SK-N-SH (cell line): ENCODE measurements at regions not wholly inside any gene's neighbourhood (a gene's known extent, or its start where the extent isn't known, plus 50 kb on each side); places are given as distances from the start of the nearest gene placed in this dataset.
"Not testable (repeated sequence)": the region's sequence is repeated elsewhere in the genome, so short reads cannot be mapped to it uniquely, and the experiment has no call there.

ENCODE experiments used
- CTCF ChIA-PET: fragments of 300-600, 350-600 bp; formaldehyde crosslinking; extraction: SDS; loops from one replicate; lab custom pipeline; 2021; lab: Yijun Ruan, JAX
- POLR2A ChIA-PET: fragments of 350-600 bp; sonication (Branson Sonifier 250); formaldehyde crosslinking; extraction: SDS; loops from one replicate; lab custom pipeline; 2020; ENCODE audit warnings: antibody characterized with exemption, inconsistent platforms; lab: Yijun Ruan, JAX
- DNase-seq: peaks from one replicate; pipeline ENCODE4 v3.0.0; 2012
- H2AFZ ChIP-seq: fragments of 200-600 bp; sonication (generic); 2 replicates; pipeline ENCODE4 v1.8.1; 2016; ENCODE audit warnings: antibody characterized with exemption, mild to moderate bottlenecking, low read depth
- H3F3A ChIP-seq: fragments of 200-600 bp; sonication (generic); replicated peaks from 2 replicates; pipeline ENCODE3; 2016; ENCODE audit warnings: antibody characterized with exemption, mild to moderate bottlenecking; ENCODE audit not compliant: insufficient read depth
- H3K27ac ChIP-seq, 2 experiments: fragments of 200-500 bp in 1 of 2; fragments of 200-600 bp in 1 of 2; sonication (Bioruptor generic) in 1 of 2; sonication (generic), shearing (Covaris generic) in 1 of 2; 2 replicates each; pipeline versions ENCODE4 v1.5.1 to v1.6.1; 2014 to 2016; ENCODE audit warnings: low read depth in 2 of 2, inconsistent platforms in 1 of 2, low read length in 1 of 2, mild to moderate bottlenecking in 1 of 2, mixed read lengths in 1 of 2
- H3K27me3 ChIP-seq: fragments of 200-600 bp; sonication (generic), shearing (Covaris generic); 2 replicates; pipeline ENCODE4 v1.6.1; 2016; ENCODE audit warnings: mixed run types; ENCODE audit not compliant: insufficient read depth
- H3K36me3 ChIP-seq, 2 experiments: fragments of 200-500 bp in 1 of 2; fragments of 200-600 bp in 1 of 2; sonication (Bioruptor generic) in 1 of 2; sonication (generic) in 1 of 2; replicated peaks in 1 of 2; 2 replicates each; pipeline versions ENCODE3 to v1.5.1; 2014 to 2016; ENCODE audit warnings: low read length in 1 of 2, mild to moderate bottlenecking in 1 of 2; ENCODE audit not compliant: insufficient read depth in 2 of 2, control insufficient read depth in 1 of 2
- H3K4me1 ChIP-seq, 2 experiments: fragments of 200-500 bp in 1 of 2; fragments of 200-600 bp in 1 of 2; sonication (Bioruptor generic) in 1 of 2; sonication (generic), shearing (Covaris generic) in 1 of 2; 2 replicates each; pipeline versions ENCODE4 v1.5.1 to v1.6.1; 2014 to 2016; ENCODE audit warnings: low read depth in 1 of 2, low read length in 1 of 2, mixed run types in 1 of 2; ENCODE audit not compliant: insufficient read depth in 2 of 2, control insufficient read depth in 1 of 2
- H3K4me2 ChIP-seq: fragments of 200-600 bp; sonication (generic), shearing (Covaris generic); 2 replicates; pipeline ENCODE4 v1.6.1; 2017; ENCODE audit warnings: mixed run types
- H3K4me3 ChIP-seq, 2 experiments: fragments of 200-500 bp in 1 of 2; fragments of 200-600 bp in 1 of 2; sonication (Bioruptor generic) in 1 of 2; sonication (generic), shearing (Covaris generic) in 1 of 2; 2 replicates each; pipeline versions ENCODE4 v1.5.1 to v1.8.1; 2014 to 2016; ENCODE audit warnings: low read depth in 2 of 2, inconsistent platforms in 1 of 2, low read length in 1 of 2, mild to moderate bottlenecking in 1 of 2, mixed read lengths in 1 of 2, moderate library complexity in 1 of 2
- H3K79me2 ChIP-seq: fragments of 200-600 bp; sonication (generic); 2 replicates; pipeline ENCODE4 v1.8.1; 2017; ENCODE audit warnings: mild to moderate bottlenecking; ENCODE audit not compliant: insufficient read depth
- H3K9ac ChIP-seq: fragments of 200-600 bp; sonication (generic); 2 replicates; pipeline ENCODE4 v1.6.1; 2017; ENCODE audit warnings: mixed run types
- H3K9me2 ChIP-seq: fragments of 200-600 bp; sonication (generic); 2 replicates; pipeline ENCODE4 v1.6.1; 2017; ENCODE audit warnings: mixed run types
- H3K9me3 ChIP-seq: fragments of 200-600 bp; sonication (generic); 2 replicates; pipeline ENCODE4 v1.6.1; 2017; ENCODE audit warnings: mixed run types, mild to moderate bottlenecking, moderate library complexity
- H4K20me1 ChIP-seq: fragments of 200-600 bp; sonication (generic); 2 replicates; pipeline ENCODE4 v1.6.1; 2017; ENCODE audit warnings: mild to moderate bottlenecking, mixed run types; ENCODE audit not compliant: insufficient read depth
- ELF1 ChIP-seq: IDR thresholded peaks from 2 replicates; pipeline ENCODE4 v1.4.0; 2012
- EP300 ChIP-seq, 2 experiments: IDR thresholded peaks; 2 replicates each; pipeline versions ENCODE4 v1.4.0 to v1.6.1; 2012; ENCODE audit warnings: borderline replicate concordance in 1 of 2, low read depth in 1 of 2, low read length in 1 of 2
- GATA2 ChIP-seq: sonication (generic); formaldehyde crosslinking; IDR thresholded peaks from 2 replicates; pipeline ENCODE4 v1.5.0; 2020; ENCODE audit warnings: mild to moderate bottlenecking, missing genetic modification reagents
- JUND ChIP-seq: IDR thresholded peaks from 2 replicates; pipeline ENCODE4 v1.4.0; 2012
- MEF2A ChIP-seq: IDR thresholded peaks from 2 replicates; pipeline ENCODE4 v1.4.0; 2012; ENCODE audit warnings: low read depth, borderline replicate concordance
- RFX5 ChIP-seq: IDR thresholded peaks from 2 replicates; pipeline ENCODE4 v1.6.1; 2012; ENCODE audit warnings: mild to moderate bottlenecking, improper control_type of control experiment, low read length
- RXRA ChIP-seq: IDR thresholded peaks from 2 replicates; pipeline ENCODE4 v1.4.0; 2012; ENCODE audit warnings: low read depth, mild to moderate bottlenecking, borderline replicate concordance
- SIN3A ChIP-seq: IDR thresholded peaks from 2 replicates; pipeline ENCODE4 v1.6.1; 2012; ENCODE audit warnings: low read depth, mild to moderate bottlenecking, low read length, moderate library complexity, borderline replicate concordance
- TCF12 ChIP-seq: IDR thresholded peaks from 2 replicates; pipeline ENCODE4 v1.4.0; 2012
- TEAD4 ChIP-seq: IDR thresholded peaks from 2 replicates; pipeline ENCODE4 v1.4.0; 2012; ENCODE audit warnings: mild to moderate bottlenecking, borderline replicate concordance; ENCODE audit not compliant: insufficient read depth
- ZBTB33 ChIP-seq: IDR thresholded peaks from 2 replicates; pipeline ENCODE4 v1.4.0; 2012; ENCODE audit warnings: low read depth, borderline replicate concordance
- WGBS: methylation state at CpG from one replicate; pipeline ENCODE4 v1.1.6; 2017; ENCODE audit warnings: low lambda C conversion rate; 5-methylcytosine and 5-hydroxymethylcytosine counted together
- TF ChIP-seq, protein P1 (sequence below): fragments of 150-350 bp; IDR thresholded peaks from 2 replicates; pipeline ENCODE4 v1.6.1; 2017; ENCODE audit warnings: antibody characterized with exemption, low read length, low read depth, borderline replicate concordance
- TF ChIP-seq, protein P2 (sequence below): IDR thresholded peaks from 2 replicates; pipeline ENCODE4 v1.6.1; 2012; ENCODE audit warnings: mild to moderate bottlenecking, low read depth, low read length, moderate library complexity
- TF ChIP-seq, protein P3 (sequence below): fragments of 200-600 bp; sonication (generic); IDR thresholded peaks from 2 replicates; pipeline ENCODE4 v1.6.1; 2017; ENCODE audit warnings: antibody characterized with exemption, mild to moderate bottlenecking, moderate library complexity

- Histone ChIP-seq H3K9me3 (no peaks in the 10 kb centered on the region), H3K4me3 (no peak overlapping the region), H3F3A (no peaks in the 10 kb centered on the region), H3K9me2 (no peaks in the 10 kb centered on the region), H3K27ac (no peak overlapping the region), H3K79me2 (no peaks in the 10 kb centered on the region), H3K27me3 (no peaks in the 10 kb centered on the region; the same call in 1 of the 2 replicates), H4K20me1 (no peaks in the 10 kb centered on the region), H2AFZ (no peak overlapping the region), H3K36me3 (no peaks in the 10 kb centered on the region), H3K9ac (no peak overlapping the region), H3K4me1 (no peaks in the 10 kb centered on the region), H3K4me2 (no peak overlapping the region)
- WGBS: 15% methylated on average over 6 of the region's 6 CpGs
- CTCF ChIA-PET: no interaction called here
- POLR2A ChIA-PET: no interaction called here
- no peak for TF ChIP-seq EP300 (IDR thresholded peaks at IDR 0.05; ENCODE audit: borderline replicate concordance in 1 of 2, low read depth in 1 of 2, low read length in 1 of 2)
- TF ChIP-seq, protein P1, sequence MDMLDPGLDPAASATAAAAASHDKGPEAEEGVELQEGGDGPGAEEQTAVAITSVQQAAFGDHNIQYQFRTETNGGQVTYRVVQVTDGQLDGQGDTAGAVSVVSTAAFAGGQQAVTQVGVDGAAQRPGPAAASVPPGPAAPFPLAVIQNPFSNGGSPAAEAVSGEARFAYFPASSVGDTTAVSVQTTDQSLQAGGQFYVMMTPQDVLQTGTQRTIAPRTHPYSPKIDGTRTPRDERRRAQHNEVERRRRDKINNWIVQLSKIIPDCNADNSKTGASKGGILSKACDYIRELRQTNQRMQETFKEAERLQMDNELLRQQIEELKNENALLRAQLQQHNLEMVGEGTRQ: no peak
- TF ChIP-seq, protein P2, sequence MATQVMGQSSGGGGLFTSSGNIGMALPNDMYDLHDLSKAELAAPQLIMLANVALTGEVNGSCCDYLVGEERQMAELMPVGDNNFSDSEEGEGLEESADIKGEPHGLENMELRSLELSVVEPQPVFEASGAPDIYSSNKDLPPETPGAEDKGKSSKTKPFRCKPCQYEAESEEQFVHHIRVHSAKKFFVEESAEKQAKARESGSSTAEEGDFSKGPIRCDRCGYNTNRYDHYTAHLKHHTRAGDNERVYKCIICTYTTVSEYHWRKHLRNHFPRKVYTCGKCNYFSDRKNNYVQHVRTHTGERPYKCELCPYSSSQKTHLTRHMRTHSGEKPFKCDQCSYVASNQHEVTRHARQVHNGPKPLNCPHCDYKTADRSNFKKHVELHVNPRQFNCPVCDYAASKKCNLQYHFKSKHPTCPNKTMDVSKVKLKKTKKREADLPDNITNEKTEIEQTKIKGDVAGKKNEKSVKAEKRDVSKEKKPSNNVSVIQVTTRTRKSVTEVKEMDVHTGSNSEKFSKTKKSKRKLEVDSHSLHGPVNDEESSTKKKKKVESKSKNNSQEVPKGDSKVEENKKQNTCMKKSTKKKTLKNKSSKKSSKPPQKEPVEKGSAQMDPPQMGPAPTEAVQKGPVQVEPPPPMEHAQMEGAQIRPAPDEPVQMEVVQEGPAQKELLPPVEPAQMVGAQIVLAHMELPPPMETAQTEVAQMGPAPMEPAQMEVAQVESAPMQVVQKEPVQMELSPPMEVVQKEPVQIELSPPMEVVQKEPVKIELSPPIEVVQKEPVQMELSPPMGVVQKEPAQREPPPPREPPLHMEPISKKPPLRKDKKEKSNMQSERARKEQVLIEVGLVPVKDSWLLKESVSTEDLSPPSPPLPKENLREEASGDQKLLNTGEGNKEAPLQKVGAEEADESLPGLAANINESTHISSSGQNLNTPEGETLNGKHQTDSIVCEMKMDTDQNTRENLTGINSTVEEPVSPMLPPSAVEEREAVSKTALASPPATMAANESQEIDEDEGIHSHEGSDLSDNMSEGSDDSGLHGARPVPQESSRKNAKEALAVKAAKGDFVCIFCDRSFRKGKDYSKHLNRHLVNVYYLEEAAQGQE: no peak
- no peak for TF ChIP-seq RFX5
- no peak for TF ChIP-seq MEF2A
- TF ChIP-seq TCF12: no peak
- no peak for TF ChIP-seq ELF1
- TF ChIP-seq GATA2 (CRISPR knock-in tag): no peak
- no peak for DNase-seq
These were observed 639.4 kb downstream of the SLC16A7 start for GRCh38 chr12:60235261-60235660.

DNA sequence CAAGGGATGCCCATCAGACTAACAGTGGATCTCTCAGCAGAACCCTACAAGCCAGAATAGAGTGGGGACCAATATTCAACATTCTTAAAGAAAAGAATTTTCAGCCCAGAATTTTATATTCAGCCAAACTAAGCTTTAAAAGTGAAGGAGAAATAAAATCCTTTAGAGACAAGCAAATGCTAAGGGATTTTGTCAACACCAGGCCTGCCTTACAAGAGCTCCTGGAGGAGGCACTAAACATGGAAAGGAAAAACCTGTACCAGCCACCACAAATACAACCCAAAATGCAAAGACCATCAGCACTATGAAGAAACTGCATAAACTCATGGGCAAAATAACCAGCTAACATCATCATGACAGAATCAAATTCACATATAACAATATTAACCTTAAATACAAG is 640.6 kb downstream of the SLC16A7 start:
- H3K4me3 ChIP-seq, H3K4me2 ChIP-seq, H3K27ac ChIP-seq, H3K27me3 ChIP-seq, H4K20me1 ChIP-seq, H3K36me3 ChIP-seq, H3K9me3 ChIP-seq, H3K79me2 ChIP-seq, CTCF ChIA-PET, H3F3A ChIP-seq, H3K9ac ChIP-seq, H2AFZ ChIP-seq, POLR2A ChIA-PET, H3K4me1 ChIP-seq, DNase-seq, H3K9me2 ChIP-seq: not testable (repeated sequence)

DNA sequence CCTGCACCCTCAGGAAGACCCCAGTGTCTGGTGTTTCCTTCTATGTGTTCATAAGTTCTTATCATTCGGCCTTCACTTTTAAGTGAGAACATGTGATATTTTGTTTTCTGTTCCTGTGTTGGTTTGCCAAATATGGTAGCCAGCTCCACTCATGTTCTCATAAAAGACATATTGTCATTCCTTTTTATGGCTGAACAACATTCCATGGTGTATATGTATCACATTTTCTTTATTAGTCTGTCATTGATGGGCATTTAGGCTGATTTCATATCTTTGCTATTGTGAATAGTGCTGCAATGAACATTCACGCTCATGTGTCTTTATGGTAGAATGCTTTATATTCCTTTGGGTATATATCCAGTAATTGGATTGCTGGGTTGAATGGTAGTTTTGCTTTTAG is 645.1 kb downstream of the SLC16A7 start:
- H3K9me2 ChIP-seq: no peaks in the 10 kb centered on the region
- no peak overlapping the region for H3K27ac ChIP-seq
- H3K4me3 ChIP-seq: no peak overlapping the region
- H3K9me3 ChIP-seq: no peaks in the 10 kb centered on the region
- DNase-seq: no peak
- no peak overlapping the region for H2AFZ ChIP-seq
- no peak overlapping the region for H3K4me2 ChIP-seq
- H3K27me3 ChIP-seq: no peaks in the 10 kb centered on the region
- ChIA-PET POLR2A (no interaction called here), CTCF (no interaction called here)
- no peaks in the 10 kb centered on the region for H4K20me1 ChIP-seq
- no peaks in the 10 kb centered on the region for H3F3A ChIP-seq
- no peaks in the 10 kb centered on the region for H3K79me2 ChIP-seq
- WGBS: 4% methylated on average over 2 of the region's 2 CpGs
- no peaks in the 10 kb centered on the region for H3K36me3 ChIP-seq
- no peaks in the 10 kb centered on the region for H3K4me1 ChIP-seq
- no peak overlapping the region for H3K9ac ChIP-seq
- TF ChIP-seq, protein P3, sequence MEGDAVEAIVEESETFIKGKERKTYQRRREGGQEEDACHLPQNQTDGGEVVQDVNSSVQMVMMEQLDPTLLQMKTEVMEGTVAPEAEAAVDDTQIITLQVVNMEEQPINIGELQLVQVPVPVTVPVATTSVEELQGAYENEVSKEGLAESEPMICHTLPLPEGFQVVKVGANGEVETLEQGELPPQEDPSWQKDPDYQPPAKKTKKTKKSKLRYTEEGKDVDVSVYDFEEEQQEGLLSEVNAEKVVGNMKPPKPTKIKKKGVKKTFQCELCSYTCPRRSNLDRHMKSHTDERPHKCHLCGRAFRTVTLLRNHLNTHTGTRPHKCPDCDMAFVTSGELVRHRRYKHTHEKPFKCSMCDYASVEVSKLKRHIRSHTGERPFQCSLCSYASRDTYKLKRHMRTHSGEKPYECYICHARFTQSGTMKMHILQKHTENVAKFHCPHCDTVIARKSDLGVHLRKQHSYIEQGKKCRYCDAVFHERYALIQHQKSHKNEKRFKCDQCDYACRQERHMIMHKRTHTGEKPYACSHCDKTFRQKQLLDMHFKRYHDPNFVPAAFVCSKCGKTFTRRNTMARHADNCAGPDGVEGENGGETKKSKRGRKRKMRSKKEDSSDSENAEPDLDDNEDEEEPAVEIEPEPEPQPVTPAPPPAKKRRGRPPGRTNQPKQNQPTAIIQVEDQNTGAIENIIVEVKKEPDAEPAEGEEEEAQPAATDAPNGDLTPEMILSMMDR: no peak
- TF ChIP-seq MEF2A: no peak
- no peak for TF ChIP-seq JUND
- TF ChIP-seq RFX5: no peak
- no peak for TF ChIP-seq TEAD4
- no peak for TF ChIP-seq ZBTB33
- TF ChIP-seq SIN3A: no peak
- TF ChIP-seq RXRA: no peak
